HG02943 (cell line): ENCODE measurements at regions not wholly inside any gene's neighbourhood (a gene's known extent, or its start where the extent isn't known, plus 50 kb on each side); places are given as distances from the start of the nearest gene placed in this dataset.

Experiments used
- ATAC-seq: cut with Tn5 transposase; IDR thresholded peaks from one replicate; pipeline ENCODE4 v1.9.1; 2021; ENCODE audit warnings: mild to moderate bottlenecking, low read depth, moderate library complexity; ENCODE audit not compliant: unreplicated experiment

DNA sequence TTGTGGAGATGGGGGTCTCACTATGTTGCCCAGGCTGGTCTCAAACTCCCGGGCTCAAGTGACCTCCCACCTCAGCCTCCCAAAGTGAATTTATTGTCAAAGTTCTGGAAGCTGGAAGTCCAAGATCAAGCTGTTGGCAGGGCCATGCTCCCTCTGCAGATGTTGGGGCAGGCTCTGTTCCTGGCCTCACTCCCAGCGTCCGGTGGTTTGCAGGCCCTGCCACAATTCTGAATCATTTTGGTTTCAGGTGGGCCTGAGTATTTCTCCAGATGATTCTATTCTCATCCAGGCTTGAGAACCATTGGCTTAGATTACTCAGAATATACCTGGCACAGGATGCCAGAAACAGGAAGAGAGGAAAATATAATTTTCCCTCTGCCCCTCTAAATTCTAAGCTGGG, 737.4 kb downstream of the TNS3 start:
- ATAC-seq, result no peak

GRCh38 chr7:46841248-46841647, 740.7 kb downstream of the TNS3 start:
- ATAC-seq, result no peak

DNA sequence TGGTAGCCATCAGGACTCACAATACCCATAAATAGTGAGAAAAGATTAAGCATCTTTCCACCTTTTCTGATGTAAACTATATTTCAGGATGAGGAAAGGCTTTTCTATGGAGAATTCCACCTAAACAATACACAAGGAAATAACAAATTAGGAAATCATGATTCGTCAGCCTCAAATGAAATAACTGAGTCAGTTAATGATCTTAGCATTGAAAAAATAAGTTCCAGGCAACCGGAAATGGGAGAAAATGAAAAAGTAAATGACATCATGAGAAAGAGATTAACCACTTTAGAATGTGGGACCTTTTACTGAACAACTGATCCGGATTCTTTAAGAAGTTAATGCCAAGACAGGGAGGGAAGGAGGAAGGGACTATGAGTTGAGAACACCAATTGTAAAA, 742.3 kb downstream of the TNS3 start:
- no peak for ATAC-seq

- ATAC-seq, result no peak
Measured at GRCh38 chr7:46838463-46838862, 743.4 kb downstream of the TNS3 start.

GRCh38 chr7:46835556-46835955, 746.4 kb downstream of the TNS3 start:
- ATAC-seq, result no peak

GRCh38 chr7:46834921-46835320, 747.0 kb downstream of the TNS3 start:
- ATAC-seq, result no peak

- no peak for ATAC-seq
Measured at GRCh38 chr7:46833197-46833596, 748.7 kb downstream of the TNS3 start.

DNA sequence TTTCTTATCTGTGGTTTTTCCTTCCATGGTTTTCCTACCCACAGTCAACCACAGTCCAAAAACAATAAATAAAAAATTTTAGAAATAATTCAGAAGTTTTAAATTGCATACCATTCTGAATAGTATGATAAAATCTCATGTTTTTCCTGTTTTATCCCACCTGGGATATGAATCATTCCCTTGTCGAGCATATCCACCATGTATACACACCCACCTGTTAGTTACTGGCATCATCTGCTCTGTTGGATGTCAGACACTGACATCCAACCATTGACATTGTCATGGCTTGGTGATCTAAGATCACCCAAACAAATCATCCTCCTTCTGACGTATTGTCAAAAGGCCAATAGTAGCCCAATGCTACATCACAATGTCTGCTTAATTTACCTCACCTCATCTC, 749.8 kb downstream of the TNS3 start:
- no peak for ATAC-seq

GRCh38 chr7:46819819-46820218, 762.1 kb downstream of the TNS3 start:
- no peak for ATAC-seq

GRCh38 chr7:46814516-46815250, 767.2 kb downstream of the TNS3 start:
- no peak for ATAC-seq

GRCh38 chr7:46812101-46812675, 769.7 kb downstream of the TNS3 start:
- no peak for ATAC-seq

DNA sequence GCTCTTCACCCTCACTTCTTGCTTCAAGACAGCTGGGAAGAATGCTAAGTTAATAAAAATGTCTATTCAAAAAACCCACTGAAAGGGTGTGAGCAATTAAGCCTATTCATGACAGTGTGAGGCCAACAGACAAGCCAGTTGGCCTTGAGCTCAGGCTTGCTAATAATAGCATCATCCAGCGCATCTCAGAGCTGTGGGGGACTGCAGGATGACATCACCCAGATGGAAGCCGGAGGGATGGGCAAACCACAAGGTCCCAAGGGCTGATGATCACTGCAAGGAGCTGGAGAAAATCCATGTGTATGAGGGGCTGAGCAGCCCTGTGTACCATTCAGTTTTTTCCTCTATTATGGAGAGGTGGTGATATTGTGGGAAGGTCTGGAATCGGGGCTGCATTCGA, 770.4 kb downstream of the TNS3 start:
- ATAC-seq, result no peak

DNA sequence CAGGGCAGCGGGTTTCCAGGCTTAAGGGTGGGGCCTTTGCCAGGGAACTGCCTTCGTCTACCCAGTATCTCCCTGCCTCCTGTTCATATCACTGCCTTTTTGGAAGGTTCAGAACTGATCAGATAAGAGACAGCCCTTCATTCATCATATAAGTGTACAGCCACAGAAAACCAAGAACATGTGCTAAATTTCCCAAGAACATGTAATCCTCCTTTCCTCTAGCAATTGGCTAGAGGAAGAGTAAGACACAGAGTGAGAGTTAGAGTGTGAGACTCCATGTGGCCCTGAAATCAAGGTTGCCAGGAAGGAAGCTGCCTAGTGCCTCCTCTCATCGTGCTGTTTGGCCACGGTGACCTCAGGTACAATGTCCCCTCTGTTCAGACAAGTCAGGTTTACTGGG, 770.9 kb downstream of the TNS3 start:
- no peak for ATAC-seq

DNA sequence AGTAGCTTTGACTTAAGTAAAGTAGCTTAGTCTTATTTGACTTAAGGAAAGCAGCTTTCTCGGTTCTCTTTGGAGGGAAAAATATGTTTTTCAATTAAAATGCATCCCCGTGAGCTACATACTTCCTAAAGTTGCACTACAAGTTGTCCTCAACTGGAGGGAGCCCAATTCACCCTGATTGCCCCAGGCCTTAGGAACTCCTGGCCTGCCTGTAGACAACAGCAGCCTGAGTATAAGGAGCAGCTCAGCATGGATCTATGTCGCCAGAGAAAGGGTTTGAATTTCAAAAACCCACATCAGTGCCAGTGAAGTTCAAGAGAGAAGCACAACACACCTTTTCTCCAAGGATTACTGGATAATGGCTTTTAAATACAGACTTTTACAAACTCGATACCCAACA, 772.0 kb downstream of the TNS3 start:
- no peak for ATAC-seq

GRCh38 chr7:46806856-46807255, 775.1 kb downstream of the TNS3 start:
- ATAC-seq, result no peak

DNA sequence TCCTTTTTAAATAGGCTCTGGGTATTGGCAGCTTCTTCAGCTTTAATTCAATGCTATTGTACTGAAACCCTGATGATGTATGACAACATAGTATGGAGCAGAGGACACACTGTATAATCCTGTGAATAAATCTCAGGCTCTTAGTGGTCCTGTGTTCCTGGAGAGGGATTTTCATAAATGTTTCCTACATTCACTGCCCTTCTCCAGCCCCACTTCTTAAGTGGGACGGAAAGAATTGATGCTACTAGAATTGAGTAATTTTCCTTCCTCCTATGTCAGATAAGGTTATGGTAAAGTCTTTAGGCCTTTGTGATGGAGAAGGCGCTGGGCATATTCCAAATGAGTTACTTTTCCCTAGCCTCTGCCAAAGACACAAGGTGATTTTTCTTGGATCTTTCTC, 779.4 kb downstream of the TNS3 start:
- no peak for ATAC-seq

DNA sequence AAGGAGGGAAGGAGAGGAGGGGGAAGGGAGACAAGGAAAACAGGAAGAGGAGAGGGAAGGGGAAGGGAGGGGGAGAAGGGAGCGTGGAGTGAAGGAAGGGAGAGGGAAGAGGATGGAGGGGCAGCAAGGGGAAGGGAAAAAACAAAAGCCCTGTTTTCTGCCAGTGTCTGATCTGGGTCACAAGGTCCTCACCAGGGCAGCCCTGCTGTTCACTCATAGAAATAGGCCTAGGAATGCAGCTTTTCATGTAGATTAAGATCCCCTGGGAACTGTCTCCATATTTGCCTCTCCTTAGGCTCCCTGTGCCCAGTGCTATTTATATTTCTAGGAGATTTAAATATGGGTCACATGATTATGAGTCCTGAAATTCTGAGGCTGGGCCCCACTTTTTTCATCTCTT, 790.7 kb downstream of the TNS3 start:
- ATAC-seq, result no peak

DNA sequence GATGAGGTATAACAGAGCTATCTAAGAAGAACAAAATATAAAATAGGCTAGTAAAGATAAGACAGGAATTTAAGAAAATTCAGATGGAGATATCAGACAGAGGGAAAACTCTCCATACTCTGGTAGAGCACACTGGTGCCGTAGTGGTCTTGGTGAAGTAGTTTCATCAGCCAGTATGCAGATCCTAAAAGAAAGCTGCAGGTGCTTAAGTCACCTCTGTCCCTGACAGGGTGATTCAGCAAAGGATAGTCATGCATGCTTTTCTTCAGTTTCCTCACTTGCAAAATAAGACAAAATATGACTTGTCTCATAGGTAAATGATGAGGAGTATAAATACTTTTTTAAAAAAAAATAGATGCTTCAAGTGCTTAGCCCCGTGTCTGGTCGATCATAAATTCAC, 794.9 kb downstream of the TNS3 start:
- no peak for ATAC-seq

- no peak for ATAC-seq
Measured at GRCh38 chr7:46786221-46786954, 795.5 kb downstream of the TNS3 start.

- ATAC-seq, result no peak
Measured at GRCh38 chr7:46784732-46785131, 797.2 kb downstream of the TNS3 start.

GRCh38 chr7:46781901-46782439, 799.9 kb downstream of the TNS3 start:
- no peak for ATAC-seq

- ATAC-seq, result no peak
Measured at GRCh38 chr7:46776790-46777189, 805.1 kb downstream of the TNS3 start.
